ENCODE measurements at regions not wholly inside any gene's neighbourhood (a gene's known extent, or its start where the extent isn't known, plus 50 kb on each side); places are given as distances from the start of the nearest gene placed in this dataset.
"Not testable (repeated sequence)": the region's sequence is repeated elsewhere in the genome, so short reads cannot be mapped to it uniquely, and the experiment has no call there.

- ATAC-seq = no peak
These were observed 62.7 kb upstream of the FIBIN start for GRCh38 chr11:26931248-26931631.

GRCh38 chr11:26931881-26932280, 62.0 kb upstream of the FIBIN start:
- ATAC-seq (no peak), DNase-seq (no peak)
- H3K9me3 ChIP-seq = no peaks in the 10 kb centered on the region
- TF ChIP-seq CTCF (IDR thresholded peaks at IDR 0.05) = no peak
- H3K4me3 ChIP-seq = no peak overlapping the region
- H3K4me1 ChIP-seq = peaks cover 4% of the 10 kb centered on the region
- H3K27ac ChIP-seq = no peak overlapping the region
- intact Hi-C loops (cut with DNase I) = no loop called here
- no peaks in the 10 kb centered on the region for H3K27me3 ChIP-seq (ENCODE audit: low read depth)
- H3K36me3 ChIP-seq = no peaks in the 10 kb centered on the region

More at GRCh38 chr11:26931248-26931631, 62.7 kb upstream of the FIBIN start:
- no peak for DNase-seq
- no peaks in the 10 kb centered on the region for H3K27me3 ChIP-seq (ENCODE audit: low read depth)
- no peak overlapping the region for H3K4me3 ChIP-seq
- no peaks in the 10 kb centered on the region for H3K36me3 ChIP-seq
- H3K4me1 ChIP-seq = peaks cover 4% of the 10 kb centered on the region
- intact Hi-C loops (cut with DNase I) = no loop called here
- no peaks in the 10 kb centered on the region for H3K9me3 ChIP-seq
- no peak for TF ChIP-seq CTCF (IDR thresholded peaks at IDR 0.05)
- H3K27ac ChIP-seq = no peak overlapping the region

GRCh38 chr11:26936109-26936508, 57.8 kb upstream of the FIBIN start:
- no peak overlapping the region for H3K27ac ChIP-seq
- no peak for TF ChIP-seq CTCF (IDR thresholded peaks at IDR 0.05)
- H3K4me1 ChIP-seq = no peaks in the 10 kb centered on the region
- DNase-seq (no peak), ATAC-seq (no peak)
- no peak overlapping the region for H3K4me3 ChIP-seq
- no peaks in the 10 kb centered on the region for H3K9me3 ChIP-seq
- intact Hi-C loops (cut with DNase I) = no loop called here
- no peaks in the 10 kb centered on the region for H3K36me3 ChIP-seq
- no peaks in the 10 kb centered on the region for H3K27me3 ChIP-seq (ENCODE audit: low read depth)

- H3K9me3 ChIP-seq = no peaks in the 10 kb centered on the region
These were observed 56.5 kb upstream of the FIBIN start for GRCh38 chr11:26937386-26937785.

GRCh38 chr11:26940501-26940900, 53.4 kb upstream of the FIBIN start:
- H3K27ac ChIP-seq; ATAC-seq; H3K27me3 ChIP-seq (ENCODE audit: low read depth); H3K4me1 ChIP-seq; H3K36me3 ChIP-seq; H3K4me3 ChIP-seq; H3K9me3 ChIP-seq; DNase-seq; intact Hi-C loops (cut with DNase I): not testable (repeated sequence)

More at GRCh38 chr11:26937386-26937785, 56.5 kb upstream of the FIBIN start:
- ATAC-seq (no peak), DNase-seq (no peak)
- no peaks in the 10 kb centered on the region for H3K4me1 ChIP-seq
- intact Hi-C loops (cut with DNase I) = no loop called here
- H3K4me3 ChIP-seq = no peak overlapping the region
- no peaks in the 10 kb centered on the region for H3K27me3 ChIP-seq (ENCODE audit: low read depth)
- no peak for TF ChIP-seq CTCF (IDR thresholded peaks at IDR 0.05)
- H3K27ac ChIP-seq = no peak overlapping the region
- H3K36me3 ChIP-seq = no peaks in the 10 kb centered on the region

- H3K36me3 ChIP-seq = no peaks in the 10 kb centered on the region
These were observed 51.6 kb upstream of the FIBIN start for GRCh38 chr11:26942356-26942755.

More at GRCh38 chr11:26942356-26942755, 51.6 kb upstream of the FIBIN start:
- H3K4me3 ChIP-seq = no peak overlapping the region
- no peaks in the 10 kb centered on the region for H3K27me3 ChIP-seq (ENCODE audit: low read depth)
- no peak overlapping the region for H3K27ac ChIP-seq
- intact Hi-C loops (cut with DNase I) = no loop called here
- peaks cover under 1% of the 10 kb centered on the region for H3K4me1 ChIP-seq
- ATAC-seq = no peak
- no peaks in the 10 kb centered on the region for H3K9me3 ChIP-seq
- DNase-seq = no peak
- TF ChIP-seq CTCF (IDR thresholded peaks at IDR 0.05) = no peak
